ENCODE measurements at regions not wholly inside any gene's neighbourhood (a gene's known extent, or its start where the extent isn't known, plus 50 kb on each side); places are given as distances from the start of the nearest gene placed in this dataset.

DNA sequence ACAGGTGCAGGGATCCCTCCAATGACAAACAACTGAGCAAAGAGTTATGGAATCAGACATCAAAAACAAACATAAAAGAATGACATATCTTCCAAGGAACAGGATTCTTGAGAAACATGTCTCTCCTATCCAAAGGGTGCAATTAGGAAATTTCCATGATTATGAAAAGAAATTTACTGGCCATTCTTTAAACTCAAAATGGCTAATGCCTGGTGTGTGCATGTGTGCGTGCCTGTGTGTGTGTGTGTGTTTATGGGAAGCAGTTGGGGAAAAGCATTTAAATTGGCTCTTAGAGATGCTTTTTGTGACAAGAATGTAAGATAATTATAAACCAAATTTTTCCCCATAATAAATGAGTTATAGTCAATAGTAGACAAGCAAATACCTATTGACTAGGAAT is 320.5 kb upstream of the THBS1 start:
- TF ChIP-seq CTCF (IDR thresholded peaks at IDR 0.05; ENCODE audit: insufficient read depth, low read length, poor library complexity, severe bottlenecking) (no peak), EZH2phosphoT487 (conservative IDR thresholded peaks at IDR 0.05; ENCODE audit: low read length) (no peak)

Measured in SU-DHL-6 (cell line).